T-cell (primary cell): ENCODE measurements at regions not wholly inside any gene's neighbourhood (a gene's known extent, or its start where the extent isn't known, plus 50 kb on each side); places are given as distances from the start of the nearest gene placed in this dataset.

Source experiments
- ATAC-seq, 4 experiments: fragments of 200-7000 bp in 3 of 4; fragments of 150-1000 bp in 1 of 4; cut with Tn5 transposase; replicated peaks in 1 of 4; 1 replicate in 3 of 4; 2 replicates in 1 of 4; pipeline ENCODE4 v1.10.0; 2021; ENCODE audit warnings: moderate library complexity in 3 of 4, mild to moderate bottlenecking in 2 of 4, moderate number of reproducible peaks in 1 of 4
- CTCF ChIA-PET, 2 donors: fragments of 300-600 bp; sonication (Branson Sonifier 250); formaldehyde crosslinking; loops; one replicate each; lab custom pipeline; 2022; ENCODE audit warnings: antibody characterized with exemption in 2 of 2; lab: Charles Lee
- POLR2A ChIA-PET, 2 donors: fragments of 300-600 bp; sonication (Branson Sonifier 250); formaldehyde crosslinking; loops; one replicate each; lab custom pipeline; 2022; ENCODE audit warnings: antibody characterized with exemption in 2 of 2; lab: Charles Lee
- DNase-seq, 35 experiments: peaks; one replicate each; pipeline versions ENCODE4 v3.0.0 to v3.0.0-alpha.2; 2013 to 2023
- H3K27ac ChIP-seq: one replicate; pipeline ENCODE4 v1.5.1; 2013; ENCODE audit warnings: low read length
- H3K27me3 ChIP-seq, 2 experiments: replicated peaks in 1 of 2; 1 replicate in 1 of 2; 2 replicates in 1 of 2; pipeline versions ENCODE4 v1.6.1 to v1.7.0; 2013; ENCODE audit warnings: low read length in 1 of 2, mixed read lengths in 1 of 2; ENCODE audit not compliant: control insufficient read depth in 2 of 2, insufficient read depth in 2 of 2; ENCODE audit errors: extremely low read depth in 1 of 2
- H3K36me3 ChIP-seq, 2 donors: 1 replicate in 1 of 2; 2 replicates in 1 of 2; pipeline versions ENCODE4 v1.6.1 to v1.7.0; 2013; ENCODE audit warnings: low read length in 1 of 2; ENCODE audit not compliant: control insufficient read depth in 2 of 2, insufficient read depth in 1 of 2; ENCODE audit errors: extremely low read depth in 1 of 2
- H3K4me1 ChIP-seq, 2 experiments: 1 replicate in 1 of 2; 2 replicates in 1 of 2; pipeline versions ENCODE4 v1.6.1 to v1.7.0; 2013; ENCODE audit warnings: low read length in 2 of 2, mixed read lengths in 1 of 2; ENCODE audit not compliant: insufficient read depth in 2 of 2, control insufficient read depth in 1 of 2; ENCODE audit errors: extremely low read depth in 1 of 2
- H3K4me3 ChIP-seq, 2 donors: 1 replicate in 1 of 2; 2 replicates in 1 of 2; pipeline versions ENCODE4 v1.5.1 to v1.7.0; 2013; ENCODE audit warnings: mild to moderate bottlenecking in 2 of 2, low read length in 1 of 2, moderate library complexity in 1 of 2; ENCODE audit not compliant: control insufficient read depth in 1 of 2; ENCODE audit errors: extremely low read depth in 1 of 2
- H3K9me3 ChIP-seq: 2 replicates; pipeline ENCODE4 v1.7.0; 2013
- H3K27ac Mint-ChIP-seq, 2 donors: one replicate each; pipeline ENCODE4 v1.8.0; 2020 to 2021; ENCODE audit warnings: mild to moderate bottlenecking in 2 of 2, mixed read lengths in 2 of 2
- H3K27me3 Mint-ChIP-seq, 2 donors: one replicate each; pipeline ENCODE4 v1.8.0; 2021 to 2022; ENCODE audit warnings: mixed read lengths in 2 of 2
- H3K36me3 Mint-ChIP-seq: one replicate; pipeline ENCODE4 v1.8.0; 2021; ENCODE audit warnings: mixed read lengths
- H3K4me1 Mint-ChIP-seq, 3 donors: one replicate each; pipeline ENCODE4 v1.8.0; 2020 to 2022; ENCODE audit warnings: mixed read lengths in 3 of 3, mild to moderate bottlenecking in 1 of 3
- H3K4me3 Mint-ChIP-seq, 3 donors: one replicate each; pipeline ENCODE4 v1.8.0; 2020 to 2022; ENCODE audit warnings: mild to moderate bottlenecking in 3 of 3, mixed read lengths in 3 of 3, moderate library complexity in 3 of 3
- H3K9me3 Mint-ChIP-seq, 3 donors: one replicate each; pipeline ENCODE4 v1.8.0; 2020 to 2022; ENCODE audit warnings: mixed read lengths in 3 of 3
- WGBS: methylation state at CpG from one replicate; pipeline ENCODE4 v1.1.5; 2013; ENCODE audit warnings: missing lambda C conversion rate; ENCODE audit not compliant: insufficient coverage; 5-methylcytosine and 5-hydroxymethylcytosine counted together

DNA sequence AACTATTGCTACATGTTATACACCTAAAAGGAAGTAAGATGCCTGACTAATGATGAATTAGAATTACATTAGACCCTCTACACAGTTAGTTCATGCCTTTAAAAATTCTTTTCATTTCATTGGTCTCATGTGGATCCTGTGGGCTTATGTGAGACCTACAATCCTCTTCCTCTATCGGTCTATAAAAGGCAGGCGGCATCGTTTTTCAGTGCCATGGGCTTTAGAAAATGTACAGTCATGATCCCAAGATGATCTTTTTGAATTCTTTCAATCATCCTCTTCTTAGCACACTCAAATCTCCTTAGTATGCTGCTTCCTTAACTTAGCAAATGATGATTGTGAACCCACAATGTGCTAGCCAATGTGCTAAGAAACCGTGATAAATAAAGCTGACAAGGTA is 193.9 kb downstream of the ZNF608 start:
- ATAC-seq = no peak
- H3K36me3 Mint-ChIP-seq = no peaks in the 10 kb centered on the region
- Histone ChIP-seq H3K36me3 (no peaks in the 10 kb centered on the region), H3K27ac (no peak overlapping the region), H3K27me3 (no peaks in the 10 kb centered on the region), H3K4me1 (no peaks in the 10 kb centered on the region), H3K4me3 (no peak overlapping the region), H3K9me3 (no peaks in the 10 kb centered on the region)
- no peaks in the 10 kb centered on the region for H3K27me3 Mint-ChIP-seq
- POLR2A ChIA-PET = no interaction called here
- H3K9me3 Mint-ChIP-seq = peaks cover 0 to 3% (median 0%) of the 10 kb centered on the region in 3 donors
- DNase-seq = no peak
- WGBS = 90% methylated on average over 3 of the region's 4 CpGs
- no peak overlapping the region for H3K27ac Mint-ChIP-seq
- H3K4me3 Mint-ChIP-seq = no peak overlapping the region
- CTCF ChIA-PET = no interaction called here
- no peaks in the 10 kb centered on the region for H3K4me1 Mint-ChIP-seq

DNA sequence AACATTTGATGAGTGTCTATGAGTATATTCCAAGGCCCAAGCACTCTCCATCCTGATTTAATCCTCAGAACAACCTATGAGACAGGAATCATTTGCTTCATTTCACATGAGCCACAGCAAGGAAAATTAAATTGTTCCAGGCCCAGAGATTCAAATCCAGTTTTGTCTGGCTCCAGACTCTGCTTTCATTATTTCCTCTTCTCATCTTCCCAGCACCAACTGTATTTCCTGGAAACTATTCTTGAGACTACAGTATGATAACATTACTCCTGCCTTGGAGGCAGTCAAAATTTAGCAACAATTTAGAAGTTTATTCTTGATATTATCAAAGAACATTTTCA is 194.5 kb downstream of the ZNF608 start:
- Mint-ChIP-seq H3K36me3 (no peaks in the 10 kb centered on the region), H3K27ac (no peak overlapping the region), H3K27me3 (no peaks in the 10 kb centered on the region), H3K9me3 (peaks cover 0 to 3% (median 0%) of the 10 kb centered on the region in 3 donors), H3K4me3 (no peak overlapping the region), H3K4me1 (no peaks in the 10 kb centered on the region)
- POLR2A ChIA-PET = no interaction called here
- ATAC-seq = no peak
- H3K4me1 ChIP-seq = no peaks in the 10 kb centered on the region
- H3K9me3 ChIP-seq = no peaks in the 10 kb centered on the region
- H3K27me3 ChIP-seq = no peaks in the 10 kb centered on the region
- no peaks in the 10 kb centered on the region for H3K36me3 ChIP-seq
- DNase-seq = no peak
- no peak overlapping the region for H3K27ac ChIP-seq
- no peak overlapping the region for H3K4me3 ChIP-seq
- CTCF ChIA-PET = no interaction called here

DNA sequence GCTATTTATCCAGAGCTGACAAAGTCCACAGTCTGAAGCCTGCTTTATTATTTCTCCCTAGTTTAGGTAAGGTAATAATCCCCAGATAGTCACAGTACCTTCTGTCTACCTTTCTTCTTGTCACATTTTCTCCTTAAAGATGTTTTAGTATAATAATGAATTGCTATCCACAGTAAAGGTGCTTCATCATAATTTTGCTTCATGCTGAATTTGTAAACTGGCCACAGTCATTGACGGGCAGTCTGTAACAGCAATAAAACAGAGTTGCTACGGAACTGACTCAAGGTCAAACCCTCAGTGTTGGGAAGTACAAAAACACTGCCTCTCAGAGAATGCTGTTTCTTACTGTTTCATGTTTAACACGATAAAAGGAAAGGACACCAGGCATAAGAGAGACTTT is 195.7 kb downstream of the ZNF608 start:
- Histone ChIP-seq H3K27me3 (no peaks in the 10 kb centered on the region), H3K9me3 (no peaks in the 10 kb centered on the region), H3K36me3 (no peaks in the 10 kb centered on the region), H3K4me3 (no peak overlapping the region), H3K4me1 (no peaks in the 10 kb centered on the region), H3K27ac (no peak overlapping the region)
- Mint-ChIP-seq H3K27me3 (no peaks in the 10 kb centered on the region), H3K4me1 (no peaks in the 10 kb centered on the region), H3K9me3 (peaks cover 0 to 3% (median 0%) of the 10 kb centered on the region in 3 donors), H3K4me3 (no peak overlapping the region), H3K36me3 (no peaks in the 10 kb centered on the region), H3K27ac (no peak overlapping the region)
- CTCF ChIA-PET = no interaction called here
- no peak for ATAC-seq
- POLR2A ChIA-PET = no interaction called here
- DNase-seq = no peak
- 100% methylated on average over 1 of the region's 3 CpGs for WGBS

DNA sequence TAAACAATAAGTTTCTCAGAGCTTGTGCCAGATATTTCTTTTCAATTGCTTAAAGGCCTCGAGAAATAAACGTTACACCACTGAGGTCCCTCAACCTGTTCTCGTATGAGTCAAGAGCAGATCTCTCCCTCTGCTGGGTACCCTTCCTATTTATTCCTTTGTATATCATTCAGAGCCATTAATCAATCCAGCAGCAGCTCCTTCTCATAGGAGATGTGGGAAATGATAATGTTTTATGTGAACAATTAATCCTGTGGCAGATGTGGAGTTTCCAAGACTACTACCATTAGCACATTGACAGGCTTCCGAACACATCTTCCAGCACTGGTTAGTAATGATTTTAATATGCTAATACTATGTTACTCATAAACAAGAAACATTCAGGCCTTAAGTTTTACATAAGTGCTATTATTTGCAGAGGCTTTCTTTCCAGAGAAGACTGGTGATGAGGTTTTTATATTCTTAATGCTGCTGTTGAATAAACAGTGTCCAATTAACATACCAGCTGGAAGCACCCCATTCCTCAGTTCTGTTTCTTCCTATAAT is 196.5 kb downstream of the ZNF608 start:
- H3K4me3 Mint-ChIP-seq = no peak overlapping the region
- H3K4me3 ChIP-seq = no peak overlapping the region
- H3K36me3 Mint-ChIP-seq = no peaks in the 10 kb centered on the region
- H3K36me3 ChIP-seq = no peaks in the 10 kb centered on the region
- 100% methylated on average over 3 of the region's 4 CpGs for WGBS
- ChIA-PET CTCF (no interaction called here), POLR2A (no interaction called here)
- DNase-seq (no peak), ATAC-seq (no peak)
- H3K9me3 ChIP-seq = no peaks in the 10 kb centered on the region
- no peaks in the 10 kb centered on the region for H3K27me3 Mint-ChIP-seq
- no peaks in the 10 kb centered on the region for H3K27me3 ChIP-seq
- no peaks in the 10 kb centered on the region for H3K4me1 Mint-ChIP-seq
- no peaks in the 10 kb centered on the region for H3K9me3 Mint-ChIP-seq
- no peak overlapping the region for H3K27ac Mint-ChIP-seq
- H3K4me1 ChIP-seq = no peaks in the 10 kb centered on the region
- H3K27ac ChIP-seq = no peak overlapping the region

DNA sequence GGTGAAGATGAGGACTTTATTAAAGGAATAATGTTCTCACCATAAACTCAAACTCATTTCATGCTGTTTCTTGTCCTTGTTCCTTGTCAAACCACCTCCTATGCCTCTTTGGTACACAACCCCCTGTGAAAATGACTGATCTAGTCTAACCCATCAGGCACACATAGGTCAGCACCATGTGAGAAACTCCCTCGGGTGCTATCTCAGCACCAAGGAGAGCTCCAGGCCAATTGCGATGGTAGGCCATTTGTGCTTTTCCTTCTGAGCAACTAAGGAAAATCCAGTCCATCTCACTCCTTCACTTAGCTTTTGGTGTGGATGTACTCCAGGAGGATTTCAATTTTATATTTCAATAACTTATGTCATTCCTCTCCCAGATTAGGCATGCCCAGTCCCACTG is 199.8 kb downstream of the ZNF608 start:
- H3K27ac Mint-ChIP-seq = no peak overlapping the region
- no peaks in the 10 kb centered on the region for H3K9me3 ChIP-seq
- no peak overlapping the region for H3K4me3 Mint-ChIP-seq
- H3K4me1 Mint-ChIP-seq = no peaks in the 10 kb centered on the region
- H3K4me3 ChIP-seq = no peak overlapping the region
- H3K27me3 Mint-ChIP-seq = peaks cover 0 to 4% of the 10 kb centered on the region in 2 donors
- H3K9me3 Mint-ChIP-seq = peaks cover 0 to 4% (median 0%) of the 10 kb centered on the region in 3 donors
- ATAC-seq (no peak), DNase-seq (no peak)
- ChIA-PET POLR2A (no interaction called here), CTCF (interaction anchor here in 1 of 2 donors (0.6 kb wide), 1 partner anchor 27 kb away, joined by 3 read pairs; no protein-coding TSS in a partner anchor)
- 41% methylated on average over 2 of the region's 2 CpGs for WGBS
- H3K36me3 ChIP-seq = no peaks in the 10 kb centered on the region
- no peaks in the 10 kb centered on the region for H3K36me3 Mint-ChIP-seq
- H3K27ac ChIP-seq = no peak overlapping the region
- H3K4me1 ChIP-seq = no peaks in the 10 kb centered on the region
- no peaks in the 10 kb centered on the region for H3K27me3 ChIP-seq

DNA sequence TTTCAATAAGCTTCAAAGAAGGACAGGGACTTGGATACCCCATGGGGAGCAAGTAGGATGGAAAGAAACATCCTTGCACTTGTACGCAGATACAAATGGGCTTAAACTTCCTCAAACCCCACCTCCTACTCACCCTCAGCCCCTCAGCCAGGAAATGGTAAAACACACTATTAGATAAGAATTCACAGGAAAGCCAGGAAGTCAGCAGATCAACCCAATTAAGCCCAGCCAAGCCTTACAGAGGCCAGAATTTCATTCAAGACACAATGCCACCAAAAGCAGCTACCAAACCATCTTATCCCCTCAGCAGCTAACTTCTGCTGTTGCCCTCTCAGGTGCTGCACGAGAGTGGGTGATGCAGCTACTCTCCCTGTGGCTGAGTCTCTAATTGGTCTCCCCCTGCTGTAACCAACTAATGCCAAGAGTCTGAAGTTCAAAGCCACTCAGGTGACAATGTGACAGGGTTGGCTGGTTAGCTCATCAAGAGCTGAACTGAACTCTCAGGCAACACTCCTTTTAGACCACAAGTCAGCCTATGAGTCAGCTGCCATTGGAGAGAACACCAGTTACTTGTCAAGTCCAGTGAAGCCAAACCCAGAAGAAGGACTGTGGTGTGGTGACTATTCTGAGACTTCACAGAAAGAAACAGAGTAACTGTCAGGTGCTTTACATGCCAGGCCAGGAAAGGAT is 201.9 kb downstream of the ZNF608 start:
- H3K27me3 Mint-ChIP-seq = peaks cover 0 to 9% of the 10 kb centered on the region in 2 donors
- no peak for ATAC-seq

More for the DNA sequence above, 201.9 kb downstream of the ZNF608 start:
- Mint-ChIP-seq H3K27ac (no peak overlapping the region), H3K4me1 (no peaks in the 10 kb centered on the region), H3K4me3 (no peak overlapping the region), H3K36me3 (no peaks in the 10 kb centered on the region), H3K9me3 (peaks cover 0 to 4% (median 0%) of the 10 kb centered on the region in 3 donors)
- Histone ChIP-seq H3K27ac (no peak overlapping the region), H3K27me3 (no peaks in the 10 kb centered on the region), H3K9me3 (no peaks in the 10 kb centered on the region), H3K4me3 (no peak overlapping the region), H3K36me3 (no peaks in the 10 kb centered on the region), H3K4me1 (no peaks in the 10 kb centered on the region)
- CTCF ChIA-PET = no interaction called here
- 28% methylated on average over 2 of the region's 2 CpGs for WGBS
- DNase-seq = no peak
- POLR2A ChIA-PET = no interaction called here
